Activated naive CD8-positive, alpha-beta T cell treated with anti-CD3 and anti-CD28 coated beads, Interleukin-2, amount 10 ng/mL, durations not matched to agents 7 days and 5 days (primary cell): ENCODE measurements at regions not wholly inside any gene's neighbourhood (a gene's known extent, or its start where the extent isn't known, plus 50 kb on each side); places are given as distances from the start of the nearest gene placed in this dataset.

Source experiments
- ATAC-seq: fragments of 150-1000 bp; cut with Tn5 transposase; one replicate; pipeline ENCODE4 v1.10.0; 2021; ENCODE audit warnings: low read depth, moderate library complexity
- POLR2A ChIA-PET: fragments of 350-600 bp; sonication (Branson Sonifier 250); formaldehyde crosslinking; loops from one replicate; lab custom pipeline; 2021; ENCODE audit warnings: antibody characterized with exemption; lab: Charles Lee
- DNase-seq: peaks from one replicate; pipeline ENCODE4 v3.0.0; 2021
- H3K27ac Mint-ChIP-seq: one replicate; pipeline ENCODE4 v1.8.0; 2022; ENCODE audit warnings: mild to moderate bottlenecking, mixed read lengths
- H3K27me3 Mint-ChIP-seq: one replicate; pipeline ENCODE4 v1.8.0; 2022; ENCODE audit warnings: mild to moderate bottlenecking, moderate library complexity, mixed read lengths
- H3K36me3 Mint-ChIP-seq: one replicate; pipeline ENCODE4 v1.8.0; 2021; ENCODE audit warnings: mild to moderate bottlenecking, mixed read lengths
- H3K4me1 Mint-ChIP-seq: one replicate; pipeline ENCODE4 v1.8.0; 2021; ENCODE audit warnings: mixed read lengths
- H3K4me3 Mint-ChIP-seq: one replicate; pipeline ENCODE4 v1.8.0; 2022; ENCODE audit warnings: mild to moderate bottlenecking, moderate library complexity, mixed read lengths
- H3K9me3 Mint-ChIP-seq: one replicate; pipeline ENCODE4 v1.8.0; 2021; ENCODE audit warnings: mixed read lengths

DNA sequence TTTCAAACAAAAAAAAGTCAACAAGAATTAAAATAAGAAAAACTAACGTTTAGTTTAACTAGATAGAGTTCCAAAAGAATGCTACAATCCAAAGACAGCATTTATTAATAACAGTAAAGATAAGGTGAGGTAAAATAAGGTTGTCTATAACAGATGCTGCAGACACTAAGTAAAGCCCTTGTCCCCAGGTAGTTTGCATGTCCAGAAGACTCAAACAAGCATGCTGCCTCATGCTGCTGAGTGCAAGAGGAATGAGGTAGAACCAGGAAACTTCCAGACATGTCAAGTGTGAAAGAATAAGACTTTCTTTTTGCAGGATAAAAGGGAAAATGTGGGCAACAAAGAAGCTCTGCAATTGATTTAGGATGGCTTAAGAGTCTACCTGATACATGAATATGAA lies 439.2 kb downstream of the PLOD2 start:
- no peaks in the 10 kb centered on the region for H3K4me1 Mint-ChIP-seq
- no peaks in the 10 kb centered on the region for H3K27me3 Mint-ChIP-seq
- ATAC-seq (peak; percentile 60), DNase-seq (no peak)
- POLR2A ChIA-PET: no interaction called here
- H3K4me3 Mint-ChIP-seq: no peak overlapping the region
- no peaks in the 10 kb centered on the region for H3K9me3 Mint-ChIP-seq
- H3K27ac Mint-ChIP-seq: no peak overlapping the region
- no peaks in the 10 kb centered on the region for H3K36me3 Mint-ChIP-seq

DNA sequence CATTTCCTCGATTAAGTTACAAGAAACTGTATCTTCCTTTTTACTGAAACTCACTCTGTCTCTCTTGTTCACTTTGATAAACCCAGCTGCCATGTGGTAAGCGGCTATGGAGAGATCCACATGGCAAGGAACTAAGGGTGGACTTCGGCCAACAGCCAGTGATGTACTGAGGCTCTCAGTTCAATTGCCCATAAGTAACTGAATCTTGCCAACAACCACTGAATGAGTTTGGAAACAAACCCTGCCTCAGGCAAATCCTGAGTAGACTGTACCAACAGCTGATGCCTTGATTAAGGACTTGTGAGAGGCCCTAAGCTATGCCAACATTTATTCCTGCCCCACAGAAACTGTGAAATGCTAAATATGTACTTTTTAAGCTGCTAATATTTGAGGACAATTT lies 433.5 kb downstream of the PLOD2 start:
- H3K4me3 Mint-ChIP-seq: no peak overlapping the region
- POLR2A ChIA-PET: no interaction called here
- no peak overlapping the region for H3K27ac Mint-ChIP-seq
- H3K4me1 Mint-ChIP-seq: no peaks in the 10 kb centered on the region
- H3K9me3 Mint-ChIP-seq: no peaks in the 10 kb centered on the region
- DNase-seq (no peak), ATAC-seq (no peak)
- no peaks in the 10 kb centered on the region for H3K27me3 Mint-ChIP-seq
- no peaks in the 10 kb centered on the region for H3K36me3 Mint-ChIP-seq

DNA sequence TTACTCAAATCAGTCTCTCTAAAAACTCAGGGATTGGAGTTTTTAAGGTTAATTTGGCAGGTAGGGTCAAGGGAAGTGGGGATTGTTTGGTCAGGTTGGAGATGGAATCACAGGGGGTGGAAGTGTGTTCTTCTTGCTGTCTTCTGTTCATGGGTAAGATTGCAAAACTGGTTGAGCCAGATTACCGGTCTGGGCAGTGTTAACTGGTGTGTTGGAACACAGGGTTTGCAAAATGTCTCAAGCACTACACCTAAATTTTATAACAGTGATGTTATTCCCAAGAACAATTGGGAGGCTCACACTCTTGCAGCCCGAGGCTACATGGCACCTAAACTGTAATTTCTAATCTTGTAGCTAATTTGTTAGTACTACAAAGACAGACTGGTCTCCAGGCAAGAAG lies 425.4 kb downstream of the PLOD2 start:
- no peak for ATAC-seq
- Mint-ChIP-seq H3K27me3 (no peaks in the 10 kb centered on the region), H3K4me3 (no peak overlapping the region), H3K9me3 (no peaks in the 10 kb centered on the region), H3K36me3 (no peaks in the 10 kb centered on the region), H3K27ac (no peak overlapping the region), H3K4me1 (no peaks in the 10 kb centered on the region)
- no peak for DNase-seq
- POLR2A ChIA-PET: no interaction called here

DNA sequence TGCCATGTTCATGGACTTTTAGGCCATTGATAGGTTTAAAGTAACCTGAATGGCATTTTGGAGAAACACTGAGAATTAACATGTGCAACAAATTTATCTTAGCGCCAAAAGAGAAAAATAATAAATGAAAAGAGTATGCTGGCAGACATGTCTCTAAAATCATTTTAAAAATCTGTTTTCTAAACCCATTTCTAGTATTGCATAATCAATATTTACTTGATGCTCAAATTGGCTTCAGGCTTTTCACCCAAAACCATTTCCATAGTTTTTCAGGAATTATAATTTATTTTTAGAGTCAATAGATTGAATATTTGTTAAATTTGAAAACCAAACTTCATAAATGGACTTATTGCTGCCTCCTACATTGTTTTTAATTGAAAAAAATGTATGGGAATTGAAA lies 423.0 kb downstream of the PLOD2 start:
- Mint-ChIP-seq H3K36me3 (no peaks in the 10 kb centered on the region), H3K27me3 (no peaks in the 10 kb centered on the region), H3K4me3 (no peak overlapping the region), H3K4me1 (no peaks in the 10 kb centered on the region), H3K9me3 (no peaks in the 10 kb centered on the region), H3K27ac (no peak overlapping the region)
- ATAC-seq (no peak), DNase-seq (no peak)
- POLR2A ChIA-PET: no interaction called here

DNA sequence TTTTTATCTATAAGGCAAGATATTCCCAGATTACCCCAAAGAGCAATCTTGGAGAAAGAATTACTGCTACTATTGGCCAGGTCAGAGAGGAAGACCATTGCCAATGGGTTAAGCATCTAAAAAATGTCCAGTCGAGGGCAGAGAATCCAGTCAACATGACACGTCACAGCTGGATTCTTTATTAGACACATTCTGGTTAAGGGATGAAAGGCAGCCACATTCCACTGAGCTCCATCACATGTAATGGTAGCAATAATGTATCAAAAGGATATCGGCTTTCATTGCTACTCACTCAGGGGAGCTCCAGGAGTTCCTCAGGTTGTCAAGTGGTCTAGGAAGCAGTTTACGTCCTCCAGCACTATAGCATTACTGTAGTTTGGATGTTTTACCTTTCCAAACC lies 421.1 kb downstream of the PLOD2 start:
- POLR2A ChIA-PET: no interaction called here
- H3K27me3 Mint-ChIP-seq: no peaks in the 10 kb centered on the region
- ATAC-seq (no peak), DNase-seq (no peak)
- H3K4me3 Mint-ChIP-seq: no peak overlapping the region
- no peaks in the 10 kb centered on the region for H3K9me3 Mint-ChIP-seq
- no peak overlapping the region for H3K27ac Mint-ChIP-seq
- H3K4me1 Mint-ChIP-seq: no peaks in the 10 kb centered on the region
- no peaks in the 10 kb centered on the region for H3K36me3 Mint-ChIP-seq

DNA sequence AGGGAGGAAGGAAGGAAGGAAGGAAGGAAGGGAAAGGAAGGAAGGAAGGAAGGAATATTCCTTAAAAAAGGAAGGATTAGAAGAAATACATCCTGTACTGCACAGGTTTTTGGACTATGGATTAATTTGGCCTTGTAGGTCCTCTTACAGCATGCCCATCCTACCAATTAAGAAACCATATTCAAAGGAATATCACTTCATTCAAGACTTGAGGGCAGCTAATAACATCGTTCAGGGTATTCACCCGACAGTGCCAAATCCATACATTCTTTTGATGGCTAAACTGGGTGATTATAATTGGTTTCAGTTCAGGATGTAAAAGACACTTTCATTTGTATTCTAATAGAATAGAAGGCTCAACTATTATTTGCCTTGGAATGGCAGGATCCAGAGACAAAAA lies 410.3 kb downstream of the PLOD2 start:
- ATAC-seq: no peak
- Mint-ChIP-seq H3K9me3 (no peaks in the 10 kb centered on the region), H3K36me3 (no peaks in the 10 kb centered on the region), H3K4me1 (no peaks in the 10 kb centered on the region), H3K4me3 (no peak overlapping the region), H3K27me3 (no peaks in the 10 kb centered on the region), H3K27ac (no peak overlapping the region)
- DNase-seq: no peak
- POLR2A ChIA-PET: no interaction called here

DNA sequence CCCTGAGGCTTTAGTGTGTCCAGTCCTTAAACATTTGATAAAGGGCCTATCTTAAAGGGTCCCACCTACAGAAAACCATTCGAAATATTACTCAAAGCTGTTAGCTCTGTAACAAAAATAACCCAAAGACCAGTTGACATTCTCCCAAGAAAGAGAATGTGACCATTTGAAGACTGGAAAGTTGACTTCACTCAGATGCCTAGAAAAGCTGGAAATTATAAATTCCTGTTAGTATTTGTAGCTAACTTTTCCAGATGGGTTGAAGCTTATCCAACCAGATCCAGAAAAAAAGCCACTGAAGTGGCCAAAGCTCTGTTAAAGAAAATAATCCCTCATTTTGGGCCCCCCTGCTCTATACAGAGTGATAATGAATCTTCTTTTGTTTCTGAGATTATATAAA lies 408.4 kb downstream of the PLOD2 start:
- ATAC-seq (no peak), DNase-seq (no peak)
- H3K36me3 Mint-ChIP-seq: no peaks in the 10 kb centered on the region
- H3K4me1 Mint-ChIP-seq: no peaks in the 10 kb centered on the region
- no peaks in the 10 kb centered on the region for H3K27me3 Mint-ChIP-seq
- no peak overlapping the region for H3K27ac Mint-ChIP-seq
- POLR2A ChIA-PET: no interaction called here
- H3K9me3 Mint-ChIP-seq: no peaks in the 10 kb centered on the region
- H3K4me3 Mint-ChIP-seq: no peak overlapping the region

DNA sequence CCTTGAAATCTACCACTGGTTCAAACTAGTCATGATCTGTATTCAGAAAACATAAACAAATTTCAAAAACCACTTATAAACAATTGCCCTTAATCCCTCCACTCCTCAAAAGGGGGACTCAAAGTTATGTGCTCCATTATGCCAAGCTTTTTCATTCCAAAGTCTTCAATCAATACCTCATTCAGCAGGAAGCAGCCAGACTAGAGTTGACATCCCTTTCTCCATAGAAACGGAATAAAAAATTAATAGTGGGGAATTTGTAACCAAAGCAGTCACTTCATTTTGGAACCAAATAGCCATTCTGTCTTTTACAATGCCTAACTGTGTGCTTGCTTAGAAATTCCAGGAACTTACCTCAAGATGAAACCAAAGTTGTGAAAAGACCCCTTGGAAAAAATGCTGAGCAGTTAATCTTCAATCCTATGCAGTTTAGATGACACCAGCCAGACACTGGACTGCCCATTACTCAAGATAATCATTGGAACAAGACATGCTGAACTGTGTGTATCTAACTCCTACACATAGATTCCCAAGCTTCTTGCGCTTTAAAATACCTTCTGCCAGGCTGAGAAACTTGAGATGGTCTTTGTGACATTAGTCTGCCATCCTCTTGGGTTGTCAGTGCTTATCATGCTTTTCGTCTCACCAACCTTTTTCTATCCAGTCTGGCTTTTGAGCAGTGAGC lies 406.2 kb downstream of the PLOD2 start:
- no peaks in the 10 kb centered on the region for H3K27me3 Mint-ChIP-seq
- no peaks in the 10 kb centered on the region for H3K9me3 Mint-ChIP-seq
- H3K36me3 Mint-ChIP-seq: no peaks in the 10 kb centered on the region
- POLR2A ChIA-PET: no interaction called here
- H3K4me3 Mint-ChIP-seq: no peak overlapping the region
- H3K4me1 Mint-ChIP-seq: no peaks in the 10 kb centered on the region
- H3K27ac Mint-ChIP-seq: no peak overlapping the region
- ATAC-seq (no peak), DNase-seq (no peak)

DNA sequence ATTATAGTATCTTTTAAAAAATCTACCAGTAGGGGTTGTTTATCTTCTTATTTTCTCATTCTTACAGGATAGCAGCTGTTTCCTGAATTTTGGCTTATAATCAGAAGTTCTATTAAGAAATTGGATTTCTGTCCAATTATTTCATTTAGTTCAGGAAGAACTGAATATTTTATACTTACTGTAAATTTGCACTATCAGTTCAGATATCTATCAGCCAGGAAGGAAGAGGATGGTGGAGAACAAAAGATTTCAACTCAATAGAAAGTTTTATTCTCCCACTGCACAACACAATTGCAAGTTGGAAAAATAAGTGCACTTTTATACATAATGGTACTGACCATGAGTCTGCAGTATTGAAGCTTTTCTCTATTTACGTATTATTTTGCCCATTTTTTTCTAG lies 400.9 kb downstream of the PLOD2 start:
- no peaks in the 10 kb centered on the region for H3K9me3 Mint-ChIP-seq
- no peak for ATAC-seq

DNA sequence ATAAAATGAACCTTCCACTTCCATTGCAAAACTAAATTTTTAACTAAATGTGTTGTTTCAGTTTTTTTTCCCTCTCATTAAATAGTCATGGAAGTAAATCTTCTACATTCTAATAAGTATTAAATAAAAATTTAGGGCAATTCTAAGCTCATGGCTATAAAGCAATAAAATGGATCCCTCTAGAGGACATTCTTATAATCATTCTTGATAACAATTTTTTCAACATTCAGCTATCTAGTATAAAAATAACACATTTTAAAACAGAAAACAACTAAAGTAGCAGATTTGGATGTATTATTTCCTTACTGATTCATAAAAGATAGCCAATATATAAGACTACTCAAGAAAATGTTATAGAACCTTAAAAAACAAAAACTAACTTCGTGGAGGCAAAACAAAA lies 393.1 kb downstream of the PLOD2 start:
- no peak overlapping the region for H3K4me3 Mint-ChIP-seq
- ATAC-seq: no peak
- POLR2A ChIA-PET: no interaction called here

More for the DNA sequence above, 400.9 kb downstream of the PLOD2 start:
- DNase-seq: no peak
- Mint-ChIP-seq H3K36me3 (no peaks in the 10 kb centered on the region), H3K4me3 (no peak overlapping the region), H3K27me3 (no peaks in the 10 kb centered on the region), H3K27ac (no peak overlapping the region), H3K4me1 (no peaks in the 10 kb centered on the region)
- POLR2A ChIA-PET: no interaction called here

DNA sequence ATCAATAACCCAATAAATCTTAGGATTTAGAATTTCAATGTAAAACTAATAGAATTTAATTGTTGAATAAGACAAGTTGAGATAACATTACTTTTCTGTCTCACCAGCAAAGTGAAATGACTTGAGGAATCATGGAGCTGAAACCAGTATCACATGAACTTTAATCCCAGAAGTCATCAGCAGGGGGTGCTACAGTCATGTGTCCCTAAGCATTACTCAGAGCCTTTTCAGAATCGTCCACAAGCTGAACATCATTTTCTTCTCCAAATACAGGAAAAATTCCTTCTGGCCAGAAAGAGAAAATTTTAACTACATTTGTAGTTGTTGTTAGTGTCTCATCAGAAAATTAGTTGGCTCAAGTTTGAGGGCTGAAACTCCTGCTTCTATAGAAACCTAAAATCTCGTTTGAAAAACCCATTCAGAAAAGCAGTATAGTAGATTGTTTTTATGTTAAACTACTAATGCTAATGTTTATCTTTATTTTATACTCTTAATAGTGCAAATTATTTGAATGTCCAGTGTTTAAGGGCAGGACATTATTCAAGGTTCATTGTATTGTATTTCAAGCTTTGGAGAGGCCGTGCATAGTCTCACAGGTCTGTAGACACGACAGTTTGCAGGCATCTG lies 384.1 kb downstream of the PLOD2 start:
- Mint-ChIP-seq H3K9me3 (no peaks in the 10 kb centered on the region), H3K27me3 (peaks cover 2% of the 10 kb centered on the region), H3K4me1 (no peaks in the 10 kb centered on the region), H3K4me3 (no peak overlapping the region), H3K27ac (no peak overlapping the region), H3K36me3 (no peaks in the 10 kb centered on the region)
- ATAC-seq: no peak
- POLR2A ChIA-PET: no interaction called here
- DNase-seq: no peak

More for the DNA sequence above, 393.1 kb downstream of the PLOD2 start:
- no peaks in the 10 kb centered on the region for H3K4me1 Mint-ChIP-seq
- H3K9me3 Mint-ChIP-seq: no peaks in the 10 kb centered on the region
- H3K36me3 Mint-ChIP-seq: no peaks in the 10 kb centered on the region
- H3K27ac Mint-ChIP-seq: no peak overlapping the region
- peaks cover 2% of the 10 kb centered on the region for H3K27me3 Mint-ChIP-seq
- DNase-seq: no peak

DNA sequence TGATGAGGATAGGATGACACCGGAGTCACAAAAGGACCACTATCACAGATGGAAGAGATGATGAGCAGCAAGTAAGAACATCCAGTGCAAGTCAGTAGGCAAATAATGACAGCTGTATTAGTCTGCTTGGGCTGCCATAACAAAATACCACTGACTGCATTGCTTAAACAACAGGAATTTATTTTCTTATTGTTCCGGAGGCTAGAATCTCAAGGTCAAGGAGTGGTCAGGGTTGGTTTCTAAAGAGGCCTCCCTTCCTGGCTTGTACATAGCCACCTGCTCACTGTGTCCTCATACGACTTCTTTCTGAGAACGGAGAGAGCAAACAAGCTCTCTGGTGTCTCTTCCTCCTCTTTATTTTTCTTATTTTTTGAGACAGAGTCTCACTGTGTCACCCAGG lies 380.7 kb downstream of the PLOD2 start:
- Mint-ChIP-seq H3K9me3 (no peaks in the 10 kb centered on the region), H3K4me1 (no peaks in the 10 kb centered on the region), H3K4me3 (no peak overlapping the region), H3K27ac (no peak overlapping the region), H3K27me3 (no peaks in the 10 kb centered on the region), H3K36me3 (no peaks in the 10 kb centered on the region)
- DNase-seq (no peak), ATAC-seq (no peak)
- POLR2A ChIA-PET: no interaction called here

DNA sequence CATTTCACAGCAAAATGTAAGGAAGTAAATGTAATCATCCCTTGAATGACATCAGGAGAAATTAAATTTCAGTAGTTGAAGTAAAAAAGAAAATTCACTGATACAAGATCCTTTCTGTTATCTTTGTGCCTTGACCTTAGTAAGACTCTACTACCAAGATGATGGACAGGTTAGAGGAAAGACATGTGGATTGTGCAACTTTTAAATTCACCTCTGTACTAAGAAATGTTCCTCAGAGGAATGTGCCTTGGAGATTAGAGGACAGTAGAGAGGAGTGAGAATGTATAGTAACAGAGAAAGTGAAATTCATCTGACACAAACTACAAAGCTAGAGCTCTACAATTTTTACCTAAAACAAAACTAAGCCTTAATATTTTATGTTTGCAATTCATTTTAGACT lies 375.3 kb downstream of the PLOD2 start:
- ATAC-seq (no peak), DNase-seq (no peak)
- Mint-ChIP-seq H3K9me3 (no peaks in the 10 kb centered on the region), H3K27ac (no peak overlapping the region), H3K4me3 (no peak overlapping the region), H3K4me1 (no peaks in the 10 kb centered on the region), H3K27me3 (no peaks in the 10 kb centered on the region), H3K36me3 (no peaks in the 10 kb centered on the region)
- POLR2A ChIA-PET: no interaction called here

DNA sequence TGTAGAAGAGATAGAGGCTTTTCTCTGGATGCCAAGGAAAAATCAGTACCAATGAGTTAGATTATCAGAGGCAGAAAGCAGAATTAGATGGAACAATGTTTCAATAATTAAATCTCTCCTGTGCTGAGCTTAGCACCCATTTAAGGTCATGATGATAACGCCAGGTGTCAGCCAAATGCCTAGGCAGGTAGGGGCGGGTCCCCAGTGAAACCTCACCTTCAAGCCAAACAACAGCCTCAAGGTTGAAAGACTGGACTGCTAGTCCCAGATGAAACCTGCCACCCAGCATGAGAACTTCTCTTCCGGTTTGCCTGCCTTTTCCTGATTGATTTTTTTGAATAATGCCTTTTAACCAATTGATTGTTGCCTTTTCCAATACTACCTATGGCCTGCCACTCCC lies 363.0 kb downstream of the PLOD2 start:
- DNase-seq (no peak), ATAC-seq (no peak)
- no peak overlapping the region for H3K4me3 Mint-ChIP-seq
- POLR2A ChIA-PET: no interaction called here
- no peak overlapping the region for H3K27ac Mint-ChIP-seq
- H3K36me3 Mint-ChIP-seq: no peaks in the 10 kb centered on the region
- no peaks in the 10 kb centered on the region for H3K4me1 Mint-ChIP-seq
- H3K27me3 Mint-ChIP-seq: no peaks in the 10 kb centered on the region
- peaks cover 5% of the 10 kb centered on the region for H3K9me3 Mint-ChIP-seq
